Activated T-cell treated with anti-CD3 and anti-CD28 coated beads, Interleukin-2, amount 50 U/mL, for 4 hours (primary cell): ENCODE measurements at regions not wholly inside any gene's neighbourhood (a gene's known extent, or its start where the extent isn't known, plus 50 kb on each side); places are given as distances from the start of the nearest gene placed in this dataset.
"Not testable (repeated sequence)": the region's sequence is repeated elsewhere in the genome, so short reads cannot be mapped to it uniquely, and the experiment has no call there.

Source experiments
- ATAC-seq, 2 donors: fragments of 200-7000 bp; cut with Tn5 transposase; one replicate each; pipeline ENCODE4 v1.10.0; 2021
- DNase-seq: peaks from one replicate; pipeline ENCODE4 v3.0.0-alpha.2; 2020
- H3K27me3 Mint-ChIP-seq: one replicate; pipeline ENCODE4 v1.8.0; 2021; ENCODE audit warnings: low read depth, mixed read lengths
- H3K36me3 Mint-ChIP-seq: one replicate; pipeline ENCODE4 v1.8.0; 2022; ENCODE audit warnings: mixed read lengths; ENCODE audit not compliant: insufficient read depth
- H3K4me1 Mint-ChIP-seq: one replicate; pipeline ENCODE4 v1.8.0; 2021; ENCODE audit warnings: low read depth, mixed read lengths
- H3K4me3 Mint-ChIP-seq: one replicate; pipeline ENCODE4 v1.8.0; 2021; ENCODE audit warnings: mild to moderate bottlenecking, moderate library complexity, mixed read lengths
- H3K9me3 Mint-ChIP-seq: one replicate; pipeline ENCODE4 v1.8.0; 2021; ENCODE audit warnings: mixed read lengths

DNA sequence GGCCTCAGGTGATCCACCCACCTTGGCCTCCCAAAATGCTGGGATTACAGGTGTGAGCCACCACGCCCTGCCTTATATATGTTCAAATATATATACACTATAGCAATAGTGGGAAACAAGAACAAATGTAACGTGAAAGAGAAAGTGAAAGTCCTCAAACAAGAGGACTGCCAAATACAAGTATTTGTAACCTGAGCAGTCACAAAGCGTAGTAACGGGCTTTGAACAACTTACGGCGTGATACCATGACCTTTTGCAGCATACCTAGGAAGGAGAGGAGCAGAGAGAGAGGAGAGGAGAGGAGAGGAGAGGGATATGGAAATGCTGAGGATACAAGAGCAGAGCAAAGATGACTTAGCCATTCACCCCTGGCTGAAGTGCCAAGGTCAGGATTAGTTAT, 113.8 kb upstream of the RGPD4 start:
- Mint-ChIP-seq H3K9me3 (peaks cover 4% of the 10 kb centered on the region), H3K27me3 (no peaks in the 10 kb centered on the region), H3K4me1 (peaks cover 4% of the 10 kb centered on the region), H3K36me3 (no peaks in the 10 kb centered on the region), H3K4me3 (peak overlapping the region; percentile 71)
- ATAC-seq (no peak), DNase-seq (no peak)

DNA sequence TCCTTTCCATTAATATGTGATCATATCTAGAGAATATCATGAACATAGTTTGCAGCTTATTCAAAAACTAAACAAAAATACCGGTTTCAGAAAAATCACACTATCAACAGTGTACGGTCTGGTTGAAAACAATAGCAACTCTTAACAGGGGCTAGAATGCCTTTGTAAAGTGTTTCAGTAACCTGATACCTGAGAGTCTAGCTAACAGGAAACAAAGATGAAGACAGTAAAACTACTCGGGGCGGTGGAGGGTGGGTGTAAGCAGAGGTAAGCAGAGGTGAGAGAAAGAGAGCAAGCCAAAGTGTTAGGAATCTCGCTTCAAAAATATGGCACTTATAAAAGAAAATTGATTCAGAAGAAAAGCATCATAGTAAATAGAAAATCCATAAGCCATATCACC, 109.0 kb upstream of the RGPD4 start:
- Mint-ChIP-seq H3K9me3 (no peaks in the 10 kb centered on the region), H3K4me3 (no peak overlapping the region), H3K4me1 (peaks cover 4% of the 10 kb centered on the region), H3K27me3 (no peaks in the 10 kb centered on the region), H3K36me3 (no peaks in the 10 kb centered on the region)
- ATAC-seq (no peak), DNase-seq (no peak)

DNA sequence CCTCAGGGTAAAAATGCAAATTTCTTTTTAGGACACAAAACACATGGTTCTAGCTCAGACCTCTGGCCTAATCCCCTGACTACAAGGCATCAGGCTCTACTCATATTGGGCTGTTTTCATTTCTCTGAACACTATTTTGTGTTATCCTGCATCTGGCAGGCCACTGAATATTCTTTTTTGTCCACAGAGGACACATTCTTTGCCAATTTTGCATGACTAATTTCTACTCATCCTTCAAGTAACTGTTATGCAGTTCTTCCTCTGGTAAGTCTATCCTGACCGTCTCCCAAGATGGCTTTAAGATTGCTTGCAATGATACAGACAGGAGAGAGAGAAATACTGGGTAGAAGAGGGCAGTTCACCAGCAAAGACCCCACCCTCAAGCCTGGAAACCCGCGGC, 107.6 kb upstream of the RGPD4 start:
- no peaks in the 10 kb centered on the region for H3K9me3 Mint-ChIP-seq
- no peak for ATAC-seq
- no peaks in the 10 kb centered on the region for H3K36me3 Mint-ChIP-seq
- no peaks in the 10 kb centered on the region for H3K27me3 Mint-ChIP-seq
- H3K4me3 Mint-ChIP-seq: no peak overlapping the region
- H3K4me1 Mint-ChIP-seq: no peaks in the 10 kb centered on the region
- no peak for DNase-seq

DNA sequence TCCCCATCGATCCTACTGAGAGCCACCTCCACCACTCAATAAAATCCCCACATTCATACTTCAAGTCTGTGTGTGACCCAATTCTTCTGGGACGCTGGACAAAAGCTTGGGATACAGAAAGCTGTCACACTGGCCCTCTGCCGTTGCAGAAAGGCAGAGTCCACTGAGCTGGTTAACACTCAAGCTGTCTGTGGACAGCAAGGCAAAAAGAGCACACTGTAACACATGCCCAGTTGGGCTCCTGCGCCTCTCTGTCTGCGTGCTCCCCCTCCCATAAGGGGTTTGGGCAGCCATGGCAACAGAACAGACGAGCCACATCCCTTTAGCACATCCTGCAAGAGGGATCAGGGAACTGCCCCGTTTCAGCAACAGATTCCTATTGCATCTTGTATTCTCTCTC, 106.9 kb upstream of the RGPD4 start:
- no peak for ATAC-seq
- no peak for DNase-seq
- H3K9me3 Mint-ChIP-seq: peaks cover under 1% of the 10 kb centered on the region
- no peaks in the 10 kb centered on the region for H3K36me3 Mint-ChIP-seq
- no peaks in the 10 kb centered on the region for H3K27me3 Mint-ChIP-seq
- no peaks in the 10 kb centered on the region for H3K4me1 Mint-ChIP-seq
- H3K4me3 Mint-ChIP-seq: no peak overlapping the region

DNA sequence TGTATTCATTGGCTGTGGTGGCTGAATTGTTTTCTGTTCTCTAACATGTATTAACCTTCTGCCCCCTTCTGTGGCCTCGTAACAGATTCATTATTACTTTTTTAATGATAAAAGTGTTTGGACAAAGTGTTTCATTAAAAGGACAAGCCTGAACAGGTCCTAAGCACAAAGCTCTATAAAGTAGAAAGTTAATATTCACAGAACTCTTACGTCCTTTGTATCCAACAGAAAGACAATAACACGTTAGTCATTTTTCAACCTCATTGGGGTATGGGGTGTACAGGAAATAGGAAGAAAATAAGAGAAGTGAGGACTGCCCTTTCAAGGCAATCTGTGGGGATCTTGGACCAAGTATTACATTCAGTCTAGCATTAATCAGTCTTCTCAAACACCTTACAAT, 105.5 kb upstream of the RGPD4 start:
- H3K9me3 Mint-ChIP-seq: peaks cover 4% of the 10 kb centered on the region
- ATAC-seq: no peak
- no peak for DNase-seq
- no peaks in the 10 kb centered on the region for H3K36me3 Mint-ChIP-seq
- H3K4me3 Mint-ChIP-seq: no peak overlapping the region
- H3K27me3 Mint-ChIP-seq: no peaks in the 10 kb centered on the region
- no peaks in the 10 kb centered on the region for H3K4me1 Mint-ChIP-seq

DNA sequence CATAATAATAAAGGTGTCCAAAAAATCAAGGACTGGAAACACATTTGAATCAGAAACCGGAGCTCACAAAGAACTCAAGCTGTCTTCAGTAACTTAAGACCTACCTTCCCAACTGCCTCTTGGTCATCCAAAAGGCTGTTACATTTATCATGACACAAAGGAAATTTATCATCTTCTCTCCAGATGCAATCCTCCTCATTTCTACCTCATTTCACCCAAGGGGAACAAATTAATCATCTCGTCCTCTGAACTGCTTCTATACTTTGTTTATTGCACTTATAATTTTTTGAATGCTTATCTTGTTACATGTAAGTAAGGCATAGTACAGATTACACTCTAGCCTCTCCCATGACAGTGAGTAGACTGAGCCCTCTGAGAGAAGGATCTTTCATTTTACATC, 105.1 kb upstream of the RGPD4 start:
- Mint-ChIP-seq H3K4me3 (no peak overlapping the region), H3K36me3 (no peaks in the 10 kb centered on the region), H3K4me1 (no peaks in the 10 kb centered on the region), H3K9me3 (peaks cover 4% of the 10 kb centered on the region), H3K27me3 (no peaks in the 10 kb centered on the region)
- DNase-seq (no peak), ATAC-seq (no peak)

DNA sequence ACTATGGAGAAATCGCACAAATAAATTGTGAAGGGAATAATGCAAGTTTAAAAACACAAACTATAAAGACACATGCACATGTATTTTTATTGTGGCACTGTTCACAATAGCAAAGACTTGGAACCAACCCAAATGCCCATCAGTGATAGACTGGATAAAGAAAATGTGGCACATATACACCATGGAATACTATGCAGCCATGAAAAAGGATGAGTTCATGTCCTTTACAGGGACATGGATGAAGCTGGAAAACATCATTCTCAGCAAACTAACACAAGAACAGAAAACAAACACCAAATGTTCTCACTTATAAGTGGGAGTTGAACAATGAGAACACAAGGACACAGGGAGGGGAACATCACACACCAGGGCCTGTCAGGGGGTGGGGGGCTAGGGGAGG, 100.9 kb upstream of the RGPD4 start:
- H3K4me1 Mint-ChIP-seq, H3K9me3 Mint-ChIP-seq, H3K4me3 Mint-ChIP-seq, DNase-seq, ATAC-seq, H3K27me3 Mint-ChIP-seq, H3K36me3 Mint-ChIP-seq: not testable (repeated sequence)

DNA sequence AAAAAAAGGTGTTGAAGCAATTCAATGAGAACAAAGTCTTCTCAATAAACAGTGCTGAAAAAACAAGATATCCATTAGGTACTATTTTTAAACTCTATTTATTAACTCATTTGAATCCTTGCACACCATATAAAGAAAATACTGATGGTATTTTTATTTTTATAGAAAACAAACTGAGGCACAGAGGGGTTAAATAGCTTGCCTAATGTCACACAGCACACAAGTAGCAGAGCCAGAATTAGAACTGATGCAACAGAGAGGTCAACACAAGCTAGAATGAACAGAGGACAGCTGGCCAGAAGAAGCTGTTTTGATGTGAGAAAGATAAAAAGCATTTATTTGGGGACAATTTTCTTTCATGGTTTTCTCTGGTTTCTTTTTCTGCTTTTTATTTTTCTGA, 99.4 kb upstream of the RGPD4 start:
- Mint-ChIP-seq H3K27me3 (no peaks in the 10 kb centered on the region), H3K36me3 (no peaks in the 10 kb centered on the region), H3K4me3 (no peak overlapping the region), H3K4me1 (no peaks in the 10 kb centered on the region), H3K9me3 (peaks cover 4% of the 10 kb centered on the region)
- no peak for DNase-seq
- no peak for ATAC-seq

DNA sequence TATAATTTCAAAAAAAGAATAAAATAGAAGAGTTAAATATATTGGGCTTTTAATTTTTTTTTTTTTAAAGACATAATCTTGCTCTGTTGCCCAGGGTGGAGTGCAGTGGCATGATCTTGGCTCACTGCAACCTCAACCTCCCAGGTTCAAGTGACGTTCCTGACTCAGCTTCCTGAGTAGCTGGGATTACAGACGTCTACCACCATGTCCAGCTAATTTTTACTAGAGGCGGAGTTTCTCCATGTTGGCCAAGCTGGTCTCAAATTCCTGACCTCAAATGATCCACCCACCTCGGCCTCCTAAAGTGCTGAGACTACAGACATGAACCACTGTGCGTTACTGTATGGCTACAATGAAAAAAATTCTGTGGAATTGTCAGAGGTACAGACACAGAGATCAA, 98.1 kb upstream of the RGPD4 start:
- Mint-ChIP-seq H3K36me3 (no peaks in the 10 kb centered on the region), H3K4me1 (no peaks in the 10 kb centered on the region), H3K27me3 (no peaks in the 10 kb centered on the region), H3K9me3 (peaks cover 4% of the 10 kb centered on the region), H3K4me3 (no peak overlapping the region)
- no peak for DNase-seq
- ATAC-seq: no peak

DNA sequence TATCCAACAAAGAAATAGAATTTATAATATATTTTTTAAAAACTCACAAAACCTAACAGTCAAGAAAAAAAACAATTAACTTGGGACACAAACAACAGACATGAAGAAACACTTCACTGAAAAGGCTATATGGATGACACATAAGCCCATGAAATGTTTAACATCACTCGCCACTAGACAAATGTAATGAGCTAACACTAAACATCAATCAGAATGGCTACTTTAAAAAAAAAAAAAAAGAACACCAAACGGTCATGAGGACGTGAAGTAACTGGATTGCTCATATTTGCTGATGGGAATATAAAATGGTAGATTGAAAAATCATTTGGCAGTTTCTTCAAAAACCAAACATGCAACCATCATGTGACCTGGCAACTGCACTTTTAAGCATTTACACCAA, 97.3 kb upstream of the RGPD4 start:
- Mint-ChIP-seq H3K27me3 (no peaks in the 10 kb centered on the region), H3K4me1 (no peaks in the 10 kb centered on the region)
- ATAC-seq: no peak

DNA sequence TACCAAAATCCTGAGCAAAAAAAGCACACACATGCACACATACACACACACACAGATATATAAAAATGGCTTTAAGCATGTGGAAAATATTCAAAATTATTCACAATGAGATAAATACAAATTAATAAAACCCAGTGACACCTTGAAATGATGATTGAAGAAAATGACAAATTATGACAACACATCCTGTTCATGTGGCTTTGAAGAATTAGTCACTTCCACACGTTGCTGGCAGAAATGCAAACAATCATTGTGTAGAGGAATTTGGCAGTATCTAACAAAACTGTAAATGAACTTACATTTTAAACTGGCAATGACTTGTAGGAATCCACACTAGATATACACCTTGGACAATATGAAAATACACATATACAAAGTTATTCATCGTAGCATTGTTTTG, 95.8 kb upstream of the RGPD4 start:
- no peaks in the 10 kb centered on the region for H3K27me3 Mint-ChIP-seq
- no peak overlapping the region for H3K4me3 Mint-ChIP-seq
- no peaks in the 10 kb centered on the region for H3K9me3 Mint-ChIP-seq
- H3K4me1 Mint-ChIP-seq: no peaks in the 10 kb centered on the region
- no peak for ATAC-seq
- no peaks in the 10 kb centered on the region for H3K36me3 Mint-ChIP-seq
- DNase-seq: no peak

More for the DNA sequence above, 97.3 kb upstream of the RGPD4 start:
- no peak for DNase-seq
- H3K36me3 Mint-ChIP-seq: no peaks in the 10 kb centered on the region
- no peak overlapping the region for H3K4me3 Mint-ChIP-seq
- peaks cover 4% of the 10 kb centered on the region for H3K9me3 Mint-ChIP-seq

DNA sequence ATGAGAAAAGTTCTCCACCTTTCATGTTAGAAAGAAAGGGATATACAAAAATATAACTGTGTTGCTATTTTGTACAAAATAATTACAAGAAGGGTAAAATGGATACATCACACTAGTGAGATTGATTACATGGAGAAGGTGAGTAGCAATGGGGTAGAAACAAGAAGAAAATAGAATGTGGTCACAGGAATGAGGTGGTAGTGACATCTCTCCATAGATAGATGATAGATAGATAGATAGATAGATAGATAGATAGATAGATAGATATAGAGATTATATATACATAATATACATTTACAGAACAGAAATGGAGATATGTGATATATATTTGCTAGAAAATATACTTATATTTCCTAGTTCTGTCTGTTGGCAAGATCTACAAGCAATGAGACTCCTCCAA, 95.3 kb upstream of the RGPD4 start:
- Mint-ChIP-seq H3K9me3 (no peaks in the 10 kb centered on the region), H3K4me3 (no peak overlapping the region), H3K36me3 (no peaks in the 10 kb centered on the region), H3K27me3 (no peaks in the 10 kb centered on the region), H3K4me1 (no peaks in the 10 kb centered on the region)
- DNase-seq (no peak), ATAC-seq (no peak)

DNA sequence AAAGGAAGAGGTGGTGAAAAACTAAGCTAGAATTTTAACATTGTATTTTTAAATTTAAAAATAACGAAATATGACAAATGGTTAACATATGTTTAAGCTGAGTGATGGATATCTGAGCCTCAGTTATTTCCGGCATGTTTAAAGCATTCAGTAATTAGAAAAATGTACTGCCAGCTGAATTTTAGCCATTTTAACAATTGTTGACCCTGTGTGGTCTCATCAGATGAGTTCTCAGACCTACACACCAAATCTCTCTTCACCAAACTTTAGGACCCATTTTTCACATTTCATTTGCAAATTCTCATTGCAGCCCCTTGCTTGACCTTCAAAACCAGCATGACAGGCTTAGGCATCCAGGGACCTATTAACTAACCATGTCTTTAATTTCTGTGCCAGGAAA, 91.5 kb upstream of the RGPD4 start:
- H3K4me3 Mint-ChIP-seq: no peak overlapping the region

DNA sequence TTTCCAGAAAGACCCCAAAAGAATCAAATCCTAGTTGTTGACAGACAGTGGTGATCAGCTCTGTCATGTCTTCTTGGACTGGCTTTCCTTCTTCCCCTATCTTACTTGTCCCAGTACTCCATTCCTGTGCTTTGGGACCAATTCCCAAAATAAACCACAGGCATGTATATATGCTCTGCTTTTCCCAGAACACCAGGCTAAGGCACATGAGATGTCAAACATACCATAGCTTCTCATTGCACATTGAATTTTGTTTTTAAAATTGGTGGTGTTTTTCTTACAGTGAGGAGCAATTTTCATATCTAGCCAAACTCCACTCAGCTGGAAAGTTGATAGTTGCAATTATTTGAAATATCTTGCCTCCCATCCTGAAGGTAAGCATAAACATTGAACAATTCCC, 88.9 kb upstream of the RGPD4 start:
- Mint-ChIP-seq H3K4me1 (peaks cover 2% of the 10 kb centered on the region), H3K9me3 (peaks cover 3% of the 10 kb centered on the region), H3K4me3 (no peak overlapping the region), H3K36me3 (no peaks in the 10 kb centered on the region), H3K27me3 (no peaks in the 10 kb centered on the region)
- no peak for ATAC-seq
- no peak for DNase-seq

More for the DNA sequence above, 91.5 kb upstream of the RGPD4 start:
- Mint-ChIP-seq H3K27me3 (no peaks in the 10 kb centered on the region), H3K9me3 (peaks cover 3% of the 10 kb centered on the region), H3K4me1 (no peaks in the 10 kb centered on the region), H3K36me3 (no peaks in the 10 kb centered on the region)
- ATAC-seq (no peak), DNase-seq (no peak)

DNA sequence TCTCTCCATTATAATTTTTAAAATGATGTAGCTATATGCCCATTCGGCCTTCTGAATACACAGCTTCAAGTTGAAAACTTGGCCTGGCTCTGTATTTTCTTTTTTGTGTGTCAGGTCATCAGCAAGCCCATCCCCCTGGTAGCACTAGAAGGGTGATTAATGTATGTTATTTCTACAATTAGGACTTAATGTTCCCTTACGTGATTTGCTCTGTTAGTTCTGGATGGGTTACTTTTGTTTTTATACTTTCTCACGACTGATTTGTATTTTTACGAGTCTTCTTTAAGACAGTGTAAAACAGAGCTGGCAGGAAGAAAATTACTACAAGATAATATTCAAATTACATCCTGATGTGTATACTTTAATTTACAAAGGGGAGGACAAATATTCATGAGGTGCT, 88.4 kb upstream of the RGPD4 start:
- no peaks in the 10 kb centered on the region for H3K27me3 Mint-ChIP-seq
- H3K9me3 Mint-ChIP-seq: peaks cover 3% of the 10 kb centered on the region
- no peaks in the 10 kb centered on the region for H3K36me3 Mint-ChIP-seq
- peaks cover 2% of the 10 kb centered on the region for H3K4me1 Mint-ChIP-seq
- DNase-seq (no peak), ATAC-seq (no peak)
- no peak overlapping the region for H3K4me3 Mint-ChIP-seq

DNA sequence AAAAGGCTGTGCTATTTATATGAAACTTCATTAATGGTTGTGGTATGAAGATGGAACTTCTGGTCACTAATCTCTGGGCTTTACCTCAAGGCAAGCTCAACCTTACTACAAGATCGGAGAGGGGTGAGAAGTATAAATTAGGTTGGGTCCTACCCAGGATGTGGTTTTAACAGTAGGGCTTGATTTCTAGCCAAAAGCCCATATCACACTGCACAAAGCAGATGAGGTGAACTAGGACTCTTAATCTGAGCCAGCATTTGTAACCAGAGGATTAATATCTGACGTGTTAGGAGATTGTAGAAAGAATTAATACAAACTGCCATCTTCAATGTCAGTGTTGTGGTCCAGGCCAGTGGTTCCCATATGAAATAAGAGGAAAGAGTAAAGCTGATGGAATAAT, 86.4 kb upstream of the RGPD4 start:
- no peak overlapping the region for H3K4me3 Mint-ChIP-seq
- no peak for ATAC-seq
- H3K4me1 Mint-ChIP-seq: peaks cover 2% of the 10 kb centered on the region

More for the DNA sequence above, 86.4 kb upstream of the RGPD4 start:
- H3K36me3 Mint-ChIP-seq: no peaks in the 10 kb centered on the region
- H3K9me3 Mint-ChIP-seq: peaks cover 3% of the 10 kb centered on the region
- no peaks in the 10 kb centered on the region for H3K27me3 Mint-ChIP-seq
- DNase-seq: no peak
